IPS-20b (cell line): ENCODE measurements at regions not wholly inside any gene's neighbourhood (a gene's known extent, or its start where the extent isn't known, plus 50 kb on each side); places are given as distances from the start of the nearest gene placed in this dataset.

Source experiments
- H3K27ac ChIP-seq: one replicate; pipeline ENCODE4 v1.5.1; 2013; ENCODE audit warnings: low read length
- H3K27me3 ChIP-seq: 2 replicates; pipeline ENCODE4 v1.6.1; 2013; ENCODE audit warnings: mild to moderate bottlenecking, low read length, inconsistent platforms; ENCODE audit not compliant: insufficient read depth
- H3K36me3 ChIP-seq: 2 replicates; pipeline ENCODE4 v1.6.1; 2013; ENCODE audit warnings: low read depth, mild to moderate bottlenecking, inconsistent platforms, low read length, moderate library complexity; ENCODE audit not compliant: insufficient read depth
- H3K4me1 ChIP-seq: 2 replicates; pipeline ENCODE4 v1.6.1; 2013; ENCODE audit warnings: mild to moderate bottlenecking, control low read depth, inconsistent platforms, low read length, moderate library complexity; ENCODE audit not compliant: insufficient read depth
- H3K4me3 ChIP-seq: 2 replicates; pipeline ENCODE4 v1.5.1; 2013; ENCODE audit warnings: mild to moderate bottlenecking, low read length, inconsistent platforms
- H3K9ac ChIP-seq: 2 replicates; pipeline ENCODE4 v1.6.1; 2013; ENCODE audit warnings: low read depth, mild to moderate bottlenecking, inconsistent platforms, low read length, moderate library complexity
- H3K9me3 ChIP-seq: 2 replicates; pipeline ENCODE4 v1.6.1; 2013; ENCODE audit warnings: mild to moderate bottlenecking, low read depth, low read length, inconsistent platforms; ENCODE audit not compliant: insufficient read depth

GRCh38 chr5:21263361-21263760 is 1275.4 kb upstream of the CDH18 start:
- Histone ChIP-seq H3K9me3 (no peaks in the 10 kb centered on the region; the same call in 1 of the 2 replicates), H3K36me3 (no peaks in the 10 kb centered on the region), H3K9ac (no peak overlapping the region), H3K4me1 (no peaks in the 10 kb centered on the region), H3K27ac (no peak overlapping the region), H3K4me3 (no peak overlapping the region), H3K27me3 (no peaks in the 10 kb centered on the region)

DNA sequence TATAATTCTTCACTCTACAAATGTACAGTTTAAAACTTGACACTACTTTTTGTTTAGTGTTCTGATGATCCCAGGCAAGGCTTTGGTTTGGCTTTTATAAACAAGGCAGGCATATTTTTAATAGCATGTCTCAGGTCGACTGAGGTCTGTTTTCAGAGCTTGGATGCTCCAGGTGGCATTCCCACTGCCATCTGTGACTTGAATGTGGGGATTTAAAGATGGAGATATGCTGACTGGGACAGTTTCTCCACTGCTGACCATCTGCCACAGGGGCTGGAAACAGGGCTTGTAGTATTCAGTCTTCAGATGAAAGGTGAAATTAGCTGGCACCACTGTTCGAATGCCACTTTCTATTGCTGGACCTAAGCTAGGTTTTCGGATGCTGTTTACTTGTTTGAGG is 1266.2 kb upstream of the CDH18 start:
- Histone ChIP-seq H3K9ac (no peak overlapping the region), H3K27me3 (no peaks in the 10 kb centered on the region)

GRCh38 chr5:21244982-21245381 is 1257.0 kb upstream of the CDH18 start:
- Histone ChIP-seq H3K4me3 (no peak overlapping the region), H3K27ac (no peak overlapping the region), H3K4me1 (peaks cover 8% of the 10 kb centered on the region), H3K9me3 (no peaks in the 10 kb centered on the region), H3K27me3 (no peaks in the 10 kb centered on the region), H3K9ac (no peak overlapping the region), H3K36me3 (no peaks in the 10 kb centered on the region)

More for the DNA sequence above, 1266.2 kb upstream of the CDH18 start:
- peaks cover 8% of the 10 kb centered on the region; the same call in 1 of the 2 replicates for H3K9me3 ChIP-seq
- no peaks in the 10 kb centered on the region for H3K36me3 ChIP-seq
- H3K4me3 ChIP-seq = no peak overlapping the region
- no peaks in the 10 kb centered on the region for H3K4me1 ChIP-seq
- H3K27ac ChIP-seq = no peak overlapping the region

DNA sequence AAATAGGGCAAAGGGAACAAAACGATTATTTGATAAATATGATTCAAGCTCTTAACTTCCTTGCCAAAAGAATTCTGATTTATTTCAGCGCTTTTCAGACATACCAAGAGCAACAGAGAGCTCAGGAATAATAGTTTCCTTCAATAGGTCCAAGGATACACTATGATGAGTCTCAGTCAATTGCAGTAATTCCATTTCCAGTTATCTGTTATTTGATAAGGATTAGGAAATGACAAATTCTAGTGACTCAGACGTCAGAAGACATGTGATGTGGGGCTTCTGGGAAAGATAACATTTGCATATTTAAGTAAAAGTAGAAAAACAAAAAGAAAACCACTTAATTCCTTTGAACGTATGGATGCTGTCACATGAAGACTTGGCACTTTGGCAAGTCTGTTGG is 1250.8 kb upstream of the CDH18 start:
- H3K9me3 ChIP-seq = no peaks in the 10 kb centered on the region
- no peak overlapping the region for H3K27ac ChIP-seq
- H3K4me1 ChIP-seq = no peaks in the 10 kb centered on the region
- no peaks in the 10 kb centered on the region for H3K27me3 ChIP-seq
- H3K36me3 ChIP-seq = no peaks in the 10 kb centered on the region
- H3K4me3 ChIP-seq = no peak overlapping the region
- no peak overlapping the region for H3K9ac ChIP-seq

GRCh38 chr5:21237461-21237860 is 1249.5 kb upstream of the CDH18 start:
- no peak overlapping the region for H3K27ac ChIP-seq
- H3K9me3 ChIP-seq = no peaks in the 10 kb centered on the region
- no peaks in the 10 kb centered on the region for H3K4me1 ChIP-seq
- no peaks in the 10 kb centered on the region for H3K27me3 ChIP-seq
- H3K9ac ChIP-seq = no peak overlapping the region
- H3K4me3 ChIP-seq = no peak overlapping the region
- H3K36me3 ChIP-seq = no peaks in the 10 kb centered on the region

- Histone ChIP-seq H3K27ac (no peak overlapping the region), H3K9ac (no peak overlapping the region), H3K27me3 (no peaks in the 10 kb centered on the region), H3K9me3 (no peaks in the 10 kb centered on the region), H3K36me3 (no peaks in the 10 kb centered on the region), H3K4me3 (no peak overlapping the region), H3K4me1 (no peaks in the 10 kb centered on the region)
These were observed 1249.0 kb upstream of the CDH18 start for GRCh38 chr5:21236971-21237427.

GRCh38 chr5:21236104-21236503 is 1248.1 kb upstream of the CDH18 start:
- Histone ChIP-seq H3K9ac (no peak overlapping the region), H3K9me3 (no peaks in the 10 kb centered on the region), H3K36me3 (no peaks in the 10 kb centered on the region), H3K27me3 (no peaks in the 10 kb centered on the region), H3K4me1 (no peaks in the 10 kb centered on the region), H3K4me3 (no peak overlapping the region), H3K27ac (no peak overlapping the region)

DNA sequence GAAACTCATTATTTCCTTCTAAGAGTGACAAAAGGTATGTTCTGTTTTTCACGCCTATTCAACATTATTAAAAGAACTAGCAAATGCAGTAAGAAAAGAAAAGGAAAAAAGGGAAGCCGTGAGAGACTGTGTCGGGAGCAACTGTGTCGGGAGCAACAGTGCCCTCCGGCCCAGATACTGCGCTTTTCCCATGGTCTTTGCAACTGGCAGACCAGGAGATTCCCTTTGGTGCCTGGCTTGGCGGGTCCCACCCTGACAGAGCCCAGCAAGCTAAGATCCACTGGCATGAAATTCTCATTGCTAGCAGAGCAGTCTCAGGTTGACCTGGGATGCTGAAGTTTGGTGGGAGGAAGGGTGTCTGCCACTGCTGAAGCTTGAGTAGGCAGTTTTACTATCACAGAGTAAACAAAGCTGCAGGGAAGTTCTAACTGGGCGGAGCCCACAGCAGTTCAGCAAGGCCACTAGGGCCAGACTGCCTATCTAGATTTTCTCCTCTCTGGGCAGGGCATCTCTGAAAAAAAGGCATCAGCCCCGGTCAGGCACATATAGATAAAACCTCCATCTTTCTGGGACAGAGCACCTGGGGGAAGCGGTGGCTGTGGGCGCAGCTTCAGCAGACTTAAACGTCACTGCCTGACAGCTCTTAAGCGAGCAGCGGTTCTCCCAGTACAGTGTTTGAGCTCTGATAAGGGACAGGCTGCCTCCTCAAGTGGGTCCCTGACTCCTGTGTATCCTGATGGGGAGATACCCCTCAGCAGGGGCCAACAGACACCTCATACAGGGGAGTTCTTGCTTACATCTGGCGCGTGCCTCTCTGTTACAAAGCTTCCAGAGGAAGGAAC is 1237.4 kb upstream of the CDH18 start:
- Histone ChIP-seq H3K4me1 (no peaks in the 10 kb centered on the region), H3K27me3 (no peaks in the 10 kb centered on the region), H3K9ac (no peak overlapping the region), H3K36me3 (no peaks in the 10 kb centered on the region), H3K4me3 (no peak overlapping the region), H3K27ac (no peak overlapping the region), H3K9me3 (no peaks in the 10 kb centered on the region)

DNA sequence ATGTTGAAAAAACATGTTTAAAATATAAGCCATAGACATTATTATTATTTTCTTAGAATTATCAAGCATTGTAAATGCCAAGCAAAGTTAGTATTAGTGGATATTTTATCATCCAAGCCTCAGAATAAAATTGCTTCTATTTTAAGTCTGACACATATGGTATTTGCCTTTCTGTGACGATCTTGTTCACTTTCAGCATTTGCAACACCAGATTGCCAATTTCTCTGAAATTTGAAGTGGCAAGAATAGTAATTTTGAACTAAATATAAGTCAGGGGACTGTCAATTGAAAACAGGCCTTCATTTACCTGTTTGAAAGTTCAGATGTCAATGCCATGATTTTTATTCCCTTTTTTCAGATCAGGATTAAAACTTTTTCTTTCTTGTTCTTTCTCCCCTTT is 1233.6 kb upstream of the CDH18 start:
- Histone ChIP-seq H3K4me1 (no peaks in the 10 kb centered on the region), H3K4me3 (no peak overlapping the region), H3K36me3 (no peaks in the 10 kb centered on the region), H3K9me3 (no peaks in the 10 kb centered on the region), H3K27ac (no peak overlapping the region), H3K9ac (no peak overlapping the region), H3K27me3 (no peaks in the 10 kb centered on the region)

- Histone ChIP-seq H3K27ac (no peak overlapping the region), H3K4me1 (no peaks in the 10 kb centered on the region), H3K4me3 (no peak overlapping the region), H3K36me3 (no peaks in the 10 kb centered on the region), H3K9ac (no peak overlapping the region), H3K9me3 (no peaks in the 10 kb centered on the region), H3K27me3 (no peaks in the 10 kb centered on the region)
These were observed 1232.0 kb upstream of the CDH18 start for GRCh38 chr5:21219966-21220365.

DNA sequence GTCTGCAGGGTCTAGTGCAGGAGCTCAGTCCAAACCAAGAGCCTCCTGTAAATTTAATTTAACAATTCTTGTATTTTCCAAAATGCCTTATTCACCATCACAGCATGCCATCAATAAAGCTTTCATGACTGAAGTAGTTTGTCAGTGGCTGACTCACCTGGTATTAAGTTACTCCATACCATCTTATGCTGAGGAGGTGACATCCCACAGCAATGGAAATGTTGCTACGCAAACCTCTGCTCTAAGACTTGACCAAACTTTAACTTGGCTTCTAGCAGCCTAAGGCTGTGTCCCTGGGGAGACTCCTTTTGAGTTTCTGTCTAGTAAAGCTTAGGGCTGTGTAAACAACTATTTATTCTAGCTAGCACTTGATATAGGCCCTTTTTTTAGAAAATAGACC is 1231.3 kb upstream of the CDH18 start:
- Histone ChIP-seq H3K9ac (no peak overlapping the region), H3K4me1 (no peaks in the 10 kb centered on the region), H3K27ac (no peak overlapping the region), H3K27me3 (no peaks in the 10 kb centered on the region), H3K4me3 (no peak overlapping the region), H3K9me3 (no peaks in the 10 kb centered on the region), H3K36me3 (no peaks in the 10 kb centered on the region)

DNA sequence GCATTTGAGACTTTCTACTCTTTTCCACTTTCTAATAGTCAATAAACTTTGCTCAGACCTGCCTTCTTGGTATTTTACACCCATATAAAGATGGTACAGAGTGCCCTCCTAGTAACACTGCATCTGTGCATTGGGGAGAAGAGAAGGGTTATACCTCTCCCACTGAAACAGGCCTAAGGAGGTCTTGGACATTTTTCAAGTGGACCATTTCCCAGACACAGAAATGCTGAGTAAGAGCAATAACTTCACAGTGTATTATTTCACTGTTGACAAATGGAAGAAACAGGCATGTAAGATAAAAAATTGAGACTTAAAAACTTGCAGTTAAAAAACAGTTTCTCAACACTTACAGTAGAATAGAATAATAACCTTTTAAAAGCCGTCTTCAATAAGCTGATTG is 1224.0 kb upstream of the CDH18 start:
- Histone ChIP-seq H3K27ac (no peak overlapping the region), H3K9ac (no peak overlapping the region), H3K27me3 (no peaks in the 10 kb centered on the region), H3K36me3 (no peaks in the 10 kb centered on the region), H3K9me3 (no peaks in the 10 kb centered on the region), H3K4me1 (no peaks in the 10 kb centered on the region), H3K4me3 (no peak overlapping the region)
